ES-I3 (cell line): ENCODE measurements at regions not wholly inside any gene's neighbourhood (a gene's known extent, or its start where the extent isn't known, plus 50 kb on each side); places are given as distances from the start of the nearest gene placed in this dataset.
"Not testable (repeated sequence)": the region's sequence is repeated elsewhere in the genome, so short reads cannot be mapped to it uniquely, and the experiment has no call there.

ENCODE experiments used
- H3K36me3 ChIP-seq: 2 replicates; pipeline ENCODE4 v1.6.1; 2013; ENCODE audit warnings: mild to moderate bottlenecking, low read length, control low read depth, moderate library complexity; ENCODE audit not compliant: insufficient read depth
- H3K4me1 ChIP-seq: 2 replicates; pipeline ENCODE4 v1.6.1; 2013; ENCODE audit warnings: mild to moderate bottlenecking, control low read depth, low read length; ENCODE audit not compliant: insufficient read depth
- H3K9ac ChIP-seq: 2 replicates; pipeline ENCODE4 v1.6.1; 2013; ENCODE audit warnings: low read depth, mild to moderate bottlenecking, low read length, moderate library complexity
- H3K9me3 ChIP-seq: 2 replicates; pipeline ENCODE4 v1.6.1; 2013; ENCODE audit warnings: mild to moderate bottlenecking, low read length, moderate library complexity; ENCODE audit not compliant: control insufficient read depth, insufficient read depth

GRCh38 chr2:207229161-207229560, 63.4 kb upstream of the KLF7 start:
- Histone ChIP-seq H3K36me3 (no peaks in the 10 kb centered on the region), H3K4me1 (peaks cover 40% of the 10 kb centered on the region), H3K9ac (no peak overlapping the region), H3K9me3 (no peaks in the 10 kb centered on the region)

GRCh38 chr2:207230261-207231105, 64.7 kb upstream of the KLF7 start:
- Histone ChIP-seq H3K36me3 (no peaks in the 10 kb centered on the region), H3K9me3 (no peaks in the 10 kb centered on the region), H3K9ac (no peak overlapping the region), H3K4me1 (peaks cover 32% of the 10 kb centered on the region)

- Histone ChIP-seq H3K4me1 (peaks cover 24% of the 10 kb centered on the region), H3K36me3 (no peaks in the 10 kb centered on the region), H3K9ac (no peak overlapping the region), H3K9me3 (no peaks in the 10 kb centered on the region)
These were observed 65.5 kb upstream of the KLF7 start for GRCh38 chr2:207231106-207231865.

- H3K9ac ChIP-seq: no peak overlapping the region
- peaks cover 17% of the 10 kb centered on the region for H3K4me1 ChIP-seq
- no peaks in the 10 kb centered on the region for H3K36me3 ChIP-seq
- no peaks in the 10 kb centered on the region for H3K9me3 ChIP-seq
These were observed 66.2 kb upstream of the KLF7 start for GRCh38 chr2:207231967-207232366.

- not testable (repeated sequence) for H3K9ac ChIP-seq, H3K36me3 ChIP-seq, H3K9me3 ChIP-seq, H3K4me1 ChIP-seq
These were observed 67.4 kb upstream of the KLF7 start for GRCh38 chr2:207233141-207233540.

GRCh38 chr2:207233731-207234130, 68.0 kb upstream of the KLF7 start:
- no peaks in the 10 kb centered on the region for H3K36me3 ChIP-seq
- no peaks in the 10 kb centered on the region for H3K9me3 ChIP-seq
- H3K4me1 ChIP-seq: peaks cover 8% of the 10 kb centered on the region; the same call in 1 of the 2 replicates
- H3K9ac ChIP-seq: no peak overlapping the region

- no peaks in the 10 kb centered on the region for H3K36me3 ChIP-seq
- no peaks in the 10 kb centered on the region for H3K9me3 ChIP-seq
- no peak overlapping the region for H3K9ac ChIP-seq
- peaks cover 18% of the 10 kb centered on the region for H3K4me1 ChIP-seq
These were observed 69.9 kb upstream of the KLF7 start for GRCh38 chr2:207235621-207236020.

- H3K36me3 ChIP-seq: no peaks in the 10 kb centered on the region
- H3K4me1 ChIP-seq: peaks cover 16% of the 10 kb centered on the region
These were observed 70.6 kb upstream of the KLF7 start for GRCh38 chr2:207236156-207236935.

GRCh38 chr2:207238831-207239701, 73.3 kb upstream of the KLF7 start:
- Histone ChIP-seq H3K4me1 (peaks cover 10% of the 10 kb centered on the region), H3K36me3 (no peaks in the 10 kb centered on the region), H3K9me3 (no peaks in the 10 kb centered on the region), H3K9ac (no peak overlapping the region)

More at GRCh38 chr2:207236156-207236935, 70.6 kb upstream of the KLF7 start:
- no peaks in the 10 kb centered on the region for H3K9me3 ChIP-seq
- H3K9ac ChIP-seq: no peak overlapping the region

GRCh38 chr2:207239754-207240494, 74.2 kb upstream of the KLF7 start:
- H3K36me3 ChIP-seq: no peaks in the 10 kb centered on the region
- H3K9me3 ChIP-seq: no peaks in the 10 kb centered on the region
- H3K9ac ChIP-seq: no peak overlapping the region
- H3K4me1 ChIP-seq: peaks cover 13% of the 10 kb centered on the region

GRCh38 chr2:207240649-207241048, 74.9 kb upstream of the KLF7 start:
- H3K36me3 ChIP-seq: no peaks in the 10 kb centered on the region
- no peak overlapping the region for H3K9ac ChIP-seq
- peaks cover 20% of the 10 kb centered on the region for H3K4me1 ChIP-seq

GRCh38 chr2:207241198-207241597, 75.5 kb upstream of the KLF7 start:
- no peak overlapping the region for H3K9ac ChIP-seq
- H3K4me1 ChIP-seq: peaks cover 22% of the 10 kb centered on the region
- no peaks in the 10 kb centered on the region for H3K9me3 ChIP-seq
- no peaks in the 10 kb centered on the region for H3K36me3 ChIP-seq

More at GRCh38 chr2:207240649-207241048, 74.9 kb upstream of the KLF7 start:
- no peaks in the 10 kb centered on the region for H3K9me3 ChIP-seq

GRCh38 chr2:207243601-207244000, 77.9 kb upstream of the KLF7 start:
- Histone ChIP-seq H3K9me3 (no peaks in the 10 kb centered on the region), H3K9ac (no peak overlapping the region), H3K36me3 (no peaks in the 10 kb centered on the region), H3K4me1 (peaks cover 22% of the 10 kb centered on the region)
